ENCODE measurements at regions not wholly inside any gene's neighbourhood (a gene's known extent, or its start where the extent isn't known, plus 50 kb on each side); places are given as distances from the start of the nearest gene placed in this dataset.

- no peaks in the 10 kb centered on the region for H3K4me1 ChIP-seq (ENCODE audit: insufficient read depth, low read length, poor library complexity, severe bottlenecking)
- no peak overlapping the region for H3K9ac ChIP-seq (ENCODE audit: low read depth, low read length, poor library complexity, severe bottlenecking)
- H3K36me3 ChIP-seq (ENCODE audit: insufficient read depth, low read length): no peaks in the 10 kb centered on the region
- TF ChIP-seq, protein P1, sequence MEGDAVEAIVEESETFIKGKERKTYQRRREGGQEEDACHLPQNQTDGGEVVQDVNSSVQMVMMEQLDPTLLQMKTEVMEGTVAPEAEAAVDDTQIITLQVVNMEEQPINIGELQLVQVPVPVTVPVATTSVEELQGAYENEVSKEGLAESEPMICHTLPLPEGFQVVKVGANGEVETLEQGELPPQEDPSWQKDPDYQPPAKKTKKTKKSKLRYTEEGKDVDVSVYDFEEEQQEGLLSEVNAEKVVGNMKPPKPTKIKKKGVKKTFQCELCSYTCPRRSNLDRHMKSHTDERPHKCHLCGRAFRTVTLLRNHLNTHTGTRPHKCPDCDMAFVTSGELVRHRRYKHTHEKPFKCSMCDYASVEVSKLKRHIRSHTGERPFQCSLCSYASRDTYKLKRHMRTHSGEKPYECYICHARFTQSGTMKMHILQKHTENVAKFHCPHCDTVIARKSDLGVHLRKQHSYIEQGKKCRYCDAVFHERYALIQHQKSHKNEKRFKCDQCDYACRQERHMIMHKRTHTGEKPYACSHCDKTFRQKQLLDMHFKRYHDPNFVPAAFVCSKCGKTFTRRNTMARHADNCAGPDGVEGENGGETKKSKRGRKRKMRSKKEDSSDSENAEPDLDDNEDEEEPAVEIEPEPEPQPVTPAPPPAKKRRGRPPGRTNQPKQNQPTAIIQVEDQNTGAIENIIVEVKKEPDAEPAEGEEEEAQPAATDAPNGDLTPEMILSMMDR (conservative IDR thresholded peaks at IDR 0.05; ENCODE audit: low read length): no peak
- TF ChIP-seq EZH2phosphoT487 (IDR thresholded peaks at IDR 0.05; ENCODE audit: borderline replicate concordance): no peak
- H3K9me2 ChIP-seq (replicated peaks; ENCODE audit: low read depth, low read length): 0 out of 2 replicates have a peak, but pooled peaks cover 3% of the 10 kb centered on the region
- H2AFZ ChIP-seq (ENCODE audit: low read length): no peak overlapping the region
- no peaks in the 10 kb centered on the region for H3F3A ChIP-seq (ENCODE audit: low read depth)
- H3K79me2 ChIP-seq (ENCODE audit: insufficient read depth, low read length): no peaks in the 10 kb centered on the region
- H3K4me3 ChIP-seq (ENCODE audit: low read length, poor library complexity, severe bottlenecking): no peak overlapping the region
- no peak overlapping the region for H3K4me2 ChIP-seq (ENCODE audit: low read depth, low read length, poor library complexity, severe bottlenecking)
- H3K9me3 ChIP-seq (ENCODE audit: insufficient read depth, low read depth, low read length): no peaks in the 10 kb centered on the region
- H4K20me1 ChIP-seq (ENCODE audit: insufficient read depth, low read length, poor library complexity, severe bottlenecking): no peaks in the 10 kb centered on the region
- H3K27me3 ChIP-seq (ENCODE audit: insufficient read depth, low read length, poor library complexity, severe bottlenecking): no peaks in the 10 kb centered on the region
These were observed 358.2 kb upstream of the SPRED2 start for GRCh38 chr2:65790676-65790935.

- no peaks in the 10 kb centered on the region for H3K36me3 ChIP-seq (ENCODE audit: insufficient read depth, low read length)
- H3K9me2 ChIP-seq (replicated peaks; ENCODE audit: low read depth, low read length): 0 out of 2 replicates have a peak, but pooled peaks cover 3% of the 10 kb centered on the region
- H3K4me2 ChIP-seq (ENCODE audit: low read depth, low read length, poor library complexity, severe bottlenecking): no peak overlapping the region
- H3K4me3 ChIP-seq (ENCODE audit: low read length, poor library complexity, severe bottlenecking): no peak overlapping the region
- no peaks in the 10 kb centered on the region for H4K20me1 ChIP-seq (ENCODE audit: insufficient read depth, low read length, poor library complexity, severe bottlenecking)
- H3F3A ChIP-seq (ENCODE audit: low read depth): no peaks in the 10 kb centered on the region
- no peak overlapping the region for H2AFZ ChIP-seq (ENCODE audit: low read length)
- H3K9me3 ChIP-seq (ENCODE audit: insufficient read depth, low read depth, low read length): no peaks in the 10 kb centered on the region
- TF ChIP-seq, protein P1 (conservative IDR thresholded peaks at IDR 0.05; ENCODE audit: low read length): no peak
- TF ChIP-seq EZH2phosphoT487 (IDR thresholded peaks at IDR 0.05; ENCODE audit: borderline replicate concordance): no peak
- H3K79me2 ChIP-seq (ENCODE audit: insufficient read depth, low read length): no peaks in the 10 kb centered on the region
- H3K4me1 ChIP-seq (ENCODE audit: insufficient read depth, low read length, poor library complexity, severe bottlenecking): no peaks in the 10 kb centered on the region
- no peak overlapping the region for H3K9ac ChIP-seq (ENCODE audit: low read depth, low read length, poor library complexity, severe bottlenecking)
- H3K27me3 ChIP-seq (ENCODE audit: insufficient read depth, low read length, poor library complexity, severe bottlenecking): no peaks in the 10 kb centered on the region
These were observed 357.7 kb upstream of the SPRED2 start for GRCh38 chr2:65789923-65790675.

- Histone ChIP-seq H3K27me3 (ENCODE audit: insufficient read depth, low read length, poor library complexity, severe bottlenecking) (no peaks in the 10 kb centered on the region), H3K79me2 (ENCODE audit: insufficient read depth, low read length) (no peaks in the 10 kb centered on the region), H2AFZ (ENCODE audit: low read length) (no peak overlapping the region), H3K36me3 (ENCODE audit: insufficient read depth, low read length) (no peaks in the 10 kb centered on the region), H3K4me3 (ENCODE audit: low read length, poor library complexity, severe bottlenecking) (no peak overlapping the region), H3K4me2 (ENCODE audit: low read depth, low read length, poor library complexity, severe bottlenecking) (no peak overlapping the region), H3K4me1 (ENCODE audit: insufficient read depth, low read length, poor library complexity, severe bottlenecking) (no peaks in the 10 kb centered on the region), H4K20me1 (ENCODE audit: insufficient read depth, low read length, poor library complexity, severe bottlenecking) (no peaks in the 10 kb centered on the region), H3K9ac (ENCODE audit: low read depth, low read length, poor library complexity, severe bottlenecking) (no peak overlapping the region), H3F3A (ENCODE audit: low read depth) (no peaks in the 10 kb centered on the region), H3K9me3 (ENCODE audit: insufficient read depth, low read depth, low read length) (no peaks in the 10 kb centered on the region), H3K9me2 (replicated peaks; ENCODE audit: low read depth, low read length) (0 out of 2 replicates have a peak, but pooled peaks cover 3% of the 10 kb centered on the region)
- TF ChIP-seq EZH2phosphoT487 (IDR thresholded peaks at IDR 0.05; ENCODE audit: borderline replicate concordance): no peak
- TF ChIP-seq, protein P1 (conservative IDR thresholded peaks at IDR 0.05; ENCODE audit: low read length): no peak
These were observed 356.2 kb upstream of the SPRED2 start for GRCh38 chr2:65788556-65788955.

Data from Loucy (cell line).